ENCODE measurements at regions not wholly inside any gene's neighbourhood (a gene's known extent, or its start where the extent isn't known, plus 50 kb on each side); places are given as distances from the start of the nearest gene placed in this dataset.
A peak's percentile ranks its signal among the peaks of the same experiment; 100 is the strongest.

- DNase-seq = no peak
Measured at GRCh38 chr10:2949221-2949947, 118.0 kb upstream of the PFKP start.

GRCh38 chr10:2948127-2948854 lies 119.1 kb upstream of the PFKP start:
- DNase-seq = peak; percentile 15

GRCh38 chr10:2944788-2945187 lies 122.6 kb upstream of the PFKP start:
- DNase-seq = no peak

GRCh38 chr10:2943932-2944614 lies 123.3 kb upstream of the PFKP start:
- DNase-seq = no peak

GRCh38 chr10:2942938-2943337 lies 124.4 kb upstream of the PFKP start:
- DNase-seq = no peak

GRCh38 chr10:2938869-2939268 lies 128.5 kb upstream of the PFKP start:
- no peak for DNase-seq

GRCh38 chr10:2936816-2937215 lies 130.5 kb upstream of the PFKP start:
- DNase-seq = no peak

GRCh38 chr10:2935647-2936386 lies 131.5 kb upstream of the PFKP start:
- no peak for DNase-seq

GRCh38 chr10:2933924-2934323 lies 133.4 kb upstream of the PFKP start:
- DNase-seq = no peak

GRCh38 chr10:2933519-2933918 lies 133.8 kb upstream of the PFKP start:
- no peak for DNase-seq

GRCh38 chr10:2933071-2933470 lies 134.3 kb upstream of the PFKP start:
- no peak for DNase-seq

- no peak for DNase-seq
Measured at GRCh38 chr10:2929480-2930258, 137.7 kb upstream of the PFKP start.

GRCh38 chr10:2927958-2928840 lies 139.1 kb upstream of the PFKP start:
- peak; percentile 75 for DNase-seq

- no peak for DNase-seq
Measured at GRCh38 chr10:2926918-2927660, 140.3 kb upstream of the PFKP start.

GRCh38 chr10:2925631-2926030 lies 141.7 kb upstream of the PFKP start:
- DNase-seq = no peak

- DNase-seq = no peak
Measured at GRCh38 chr10:2924431-2924830, 142.9 kb upstream of the PFKP start.

- DNase-seq = no peak
Measured at GRCh38 chr10:2921956-2922680, 145.2 kb upstream of the PFKP start.

- no peak for DNase-seq
Measured at GRCh38 chr10:2920637-2921036, 146.7 kb upstream of the PFKP start.

GRCh38 chr10:2920168-2920567 lies 147.2 kb upstream of the PFKP start:
- DNase-seq = no peak

GRCh38 chr10:2919016-2919415 lies 148.3 kb upstream of the PFKP start:
- DNase-seq = no peak

Data from stimulated activated CD4-positive, alpha-beta T cell treated with anti-CD3 and anti-CD28 coated beads, Interleukin-4, amount 100 ng/mL, for 24 hours (primary cell).